ENCODE measurements at regions not wholly inside any gene's neighbourhood (a gene's known extent, or its start where the extent isn't known, plus 50 kb on each side); places are given as distances from the start of the nearest gene placed in this dataset.

- no peak overlapping the region for H3K27ac ChIP-seq (ENCODE audit: low read depth, low read length)
- peak overlapping the region; percentile 38 for H3K27ac Mint-ChIP-seq
- no peak for DNase-seq
- H3K27me3 Mint-ChIP-seq (ENCODE audit: insufficient read depth): no peaks in the 10 kb centered on the region
- H3K27me3 ChIP-seq (ENCODE audit: control insufficient read depth, insufficient read depth, low read length, poor library complexity, severe bottlenecking): no peaks in the 10 kb centered on the region
- H3K4me3 Mint-ChIP-seq: no peak overlapping the region
- no peak overlapping the region for H3K9ac ChIP-seq (ENCODE audit: extremely low read depth, low read length, poor library complexity, severe bottlenecking)
- H3K4me1 ChIP-seq (ENCODE audit: control insufficient read depth, insufficient read depth, low read length): peaks cover 4% of the 10 kb centered on the region
- peaks cover 2% of the 10 kb centered on the region for H3K36me3 Mint-ChIP-seq (ENCODE audit: low read depth)
- H3K36me3 ChIP-seq (ENCODE audit: control insufficient read depth, insufficient read depth, low read length): no peaks in the 10 kb centered on the region
- no peaks in the 10 kb centered on the region for H3K9me3 Mint-ChIP-seq
- peaks cover 24% of the 10 kb centered on the region for H3K4me1 Mint-ChIP-seq
- no peaks in the 10 kb centered on the region for H3K9me3 ChIP-seq (ENCODE audit: control insufficient read depth, low read length)
- H3K4me3 ChIP-seq (ENCODE audit: low read length): no peak overlapping the region
- TF ChIP-seq CTCF (conservative IDR thresholded peaks at IDR 0.05): no peak
- 85 to 87% methylated on average over 3 of the region's 3 CpGs for WGBS, 2 experiments (ENCODE audit: insufficient coverage in 1 of 2, insufficient read length in 1 of 2)
Measured at GRCh38 chr2:67320861-67321587, 76.1 kb upstream of the ETAA1 start.

GRCh38 chr2:67321588-67321903, 75.6 kb upstream of the ETAA1 start:
- H3K4me1 Mint-ChIP-seq: peaks cover 25% of the 10 kb centered on the region
- Histone ChIP-seq H3K4me1 (ENCODE audit: control insufficient read depth, insufficient read depth, low read length) (peaks cover 4% of the 10 kb centered on the region), H3K27me3 (ENCODE audit: control insufficient read depth, insufficient read depth, low read length, poor library complexity, severe bottlenecking) (no peaks in the 10 kb centered on the region), H3K4me3 (ENCODE audit: low read length) (no peak overlapping the region), H3K9ac (ENCODE audit: extremely low read depth, low read length, poor library complexity, severe bottlenecking) (no peak overlapping the region), H3K27ac (ENCODE audit: low read depth, low read length) (no peak overlapping the region), H3K9me3 (ENCODE audit: control insufficient read depth, low read length) (no peaks in the 10 kb centered on the region), H3K36me3 (ENCODE audit: control insufficient read depth, insufficient read depth, low read length) (no peaks in the 10 kb centered on the region)
- TF ChIP-seq CTCF (conservative IDR thresholded peaks at IDR 0.05): no peak
- no peaks in the 10 kb centered on the region for H3K9me3 Mint-ChIP-seq
- 91% methylated on average over 3 of the region's 3 CpGs; no CpG with 5 or more reads in 1 of the 2 experiments for WGBS, 2 experiments (ENCODE audit: insufficient coverage in 1 of 2, insufficient read length in 1 of 2)
- peak overlapping the region; percentile 38 for H3K27ac Mint-ChIP-seq
- H3K4me3 Mint-ChIP-seq: no peak overlapping the region
- H3K36me3 Mint-ChIP-seq (ENCODE audit: low read depth): peaks cover 2% of the 10 kb centered on the region
- no peak for DNase-seq
- H3K27me3 Mint-ChIP-seq (ENCODE audit: insufficient read depth): no peaks in the 10 kb centered on the region

GRCh38 chr2:67322353-67323001, 74.7 kb upstream of the ETAA1 start:
- H3K36me3 ChIP-seq (ENCODE audit: control insufficient read depth, insufficient read depth, low read length): no peaks in the 10 kb centered on the region
- TF ChIP-seq CTCF (conservative IDR thresholded peaks at IDR 0.05): peak; percentile 71
- no peak overlapping the region for H3K4me3 Mint-ChIP-seq
- peak; percentile 81 for DNase-seq
- no peaks in the 10 kb centered on the region for H3K27me3 ChIP-seq (ENCODE audit: control insufficient read depth, insufficient read depth, low read length, poor library complexity, severe bottlenecking)
- H3K4me1 ChIP-seq (ENCODE audit: control insufficient read depth, insufficient read depth, low read length): peaks cover 4% of the 10 kb centered on the region
- no peaks in the 10 kb centered on the region for H3K9me3 Mint-ChIP-seq
- H3K27ac ChIP-seq (ENCODE audit: low read depth, low read length): no peak overlapping the region
- H3K27ac Mint-ChIP-seq: peak overlapping the region; percentile 69
- H3K4me3 ChIP-seq (ENCODE audit: low read length): no peak overlapping the region
- H3K36me3 Mint-ChIP-seq (ENCODE audit: low read depth): no peaks in the 10 kb centered on the region
- no peak overlapping the region for H3K9ac ChIP-seq (ENCODE audit: extremely low read depth, low read length, poor library complexity, severe bottlenecking)
- peaks cover 30% of the 10 kb centered on the region for H3K4me1 Mint-ChIP-seq
- 53 to 64% methylated on average over 3 of the region's 3 CpGs for WGBS, 2 experiments (ENCODE audit: insufficient coverage in 1 of 2, insufficient read length in 1 of 2)
- H3K27me3 Mint-ChIP-seq (ENCODE audit: insufficient read depth): no peaks in the 10 kb centered on the region
- no peaks in the 10 kb centered on the region for H3K9me3 ChIP-seq (ENCODE audit: control insufficient read depth, low read length)
